ENCODE measurements at regions not wholly inside any gene's neighbourhood (a gene's known extent, or its start where the extent isn't known, plus 50 kb on each side); places are given as distances from the start of the nearest gene placed in this dataset.

GRCh38 chr7:19362099-19362498 is 216.9 kb upstream of the FERD3L start:
- Histone ChIP-seq H4K5ac (ENCODE audit: insufficient read length, low read depth, low read length) (no peak overlapping the region), H2BK120ac (replicated peaks; ENCODE audit: low read depth, low read length) (no peak overlapping the region), H3K36me3 (ENCODE audit: control insufficient read depth in 2 of 4, insufficient read depth in 4 of 4, low read length in 3 of 4) (no peaks in the 10 kb centered on the region), H3K4me2 (ENCODE audit: insufficient read depth in 1 of 2, low read depth in 2 of 2, low read length in 2 of 2) (no peak overlapping the region), H3K23ac (ENCODE audit: insufficient read length) (no peak overlapping the region), H2BK12ac (ENCODE audit: low read depth, low read length) (no peak overlapping the region), H3K9me3 (ENCODE audit: insufficient read depth in 2 of 2, low read depth in 1 of 2, low read length in 1 of 2) (no peaks in the 10 kb centered on the region), H3K4ac (replicated peaks; ENCODE audit: insufficient read length, low read depth, low read length) (no peak overlapping the region), H2BK20ac (ENCODE audit: low read length) (no peak overlapping the region), H3K23me2 (ENCODE audit: low read depth, low read length) (no peaks in the 10 kb centered on the region), H3K56ac (replicated peaks; ENCODE audit: insufficient read length, low read depth, low read length) (no peak overlapping the region), H4K20me1 (replicated peaks in 1 of 2; ENCODE audit: control insufficient read depth in 1 of 2, insufficient read depth in 2 of 2, low read length in 2 of 2) (no peaks in the 10 kb centered on the region), H2BK15ac (ENCODE audit: low read length) (no peak overlapping the region), H2AFZ (ENCODE audit: low read length) (no peak overlapping the region), H3K27me3 (replicated peaks in 1 of 4; ENCODE audit: control insufficient read depth in 3 of 4, extremely low read depth in 1 of 4, insufficient read depth in 3 of 4, low read length in 3 of 4) (no peaks in the 10 kb centered on the region), H3K4me1 (replicated peaks in 1 of 4; ENCODE audit: control insufficient read depth in 3 of 4, insufficient read depth in 4 of 4, low read length in 3 of 4) (peaks cover 0 to 5% (median 0%) of the 10 kb centered on the region in 4 experiments; a peak in 1 of 7 replicates), H3K4me3 (ENCODE audit: extremely low read depth in 1 of 4, insufficient read depth in 2 of 4, low read depth in 3 of 4, low read length in 4 of 4) (no peak overlapping the region), H3K18ac (ENCODE audit: extremely low read depth, low read length) (no peak overlapping the region), H2BK5ac (ENCODE audit: low read depth, low read length) (no peak overlapping the region), H2AK5ac (ENCODE audit: low read depth, low read length) (no peak overlapping the region), H3K9ac (replicated peaks in 1 of 4; ENCODE audit: extremely low read depth in 1 of 4, low read depth in 3 of 4, low read length in 3 of 4) (no peak overlapping the region), H3K14ac (ENCODE audit: insufficient read length) (no peak overlapping the region), H4K91ac (replicated peaks; ENCODE audit: insufficient read length, low read length) (no peak overlapping the region), H3K79me1 (ENCODE audit: low read depth, low read length) (no peaks in the 10 kb centered on the region), H3K27ac (ENCODE audit: low read depth, low read length) (no peak overlapping the region), H3K79me2 (ENCODE audit: control insufficient read depth in 1 of 2, insufficient read depth in 2 of 2, low read length in 2 of 2) (no peaks in the 10 kb centered on the region), H4K8ac (ENCODE audit: extremely low read depth, insufficient read depth, low read length) (no peak overlapping the region)
- CTCF ChIA-PET (ENCODE audit: partially characterized antibody), result no interaction called here
- DNase-seq (ENCODE audit: low read depth in 1 of 2, low spot score in 2 of 2) (no peak), FAIRE-seq (no peak)
- POLR2A ChIA-PET (ENCODE audit: partially characterized antibody), result no interaction called here
- 94% methylated on average over 2 of the region's 2 CpGs; no CpG with 5 or more reads in 1 of the 2 experiments for WGBS, 2 experiments (ENCODE audit: extremely low coverage in 1 of 2, insufficient coverage in 1 of 2, insufficient read length in 1 of 2, insufficient replicate concordance in 2 of 2, low coverage in 1 of 2, low lambda C conversion rate in 2 of 2, missing lambda C conversion rate in 1 of 2)
- TF ChIP-seq ATF2 (IDR thresholded peaks at IDR 0.05; ENCODE audit: low read length), result no peak
- no peak for TF ChIP-seq FOSL1 (IDR thresholded peaks at IDR 0.05; ENCODE audit: insufficient read depth, low read depth, low read length)
- TF ChIP-seq EZH2 (IDR thresholded peaks at IDR 0.05; ENCODE audit: low read depth, low read length, severe bottlenecking), result no peak
- TF ChIP-seq ATF3 (IDR thresholded peaks at IDR 0.05; ENCODE audit: insufficient read depth, low read depth, low read length), result no peak
- no peak for TF ChIP-seq CBX5 (IDR thresholded peaks at IDR 0.05; ENCODE audit: low read depth, low read length)
- TF ChIP-seq RFX5 (IDR thresholded peaks at IDR 0.05; ENCODE audit: borderline replicate concordance, low read depth, low read length), result no peak
- no peak for TF ChIP-seq SRF (IDR thresholded peaks at IDR 0.05; ENCODE audit: low read depth, low read length)
- no peak for TF ChIP-seq KDM4A (IDR thresholded peaks at IDR 0.05; ENCODE audit: low read depth, low read length, severe bottlenecking)
- no peak for TF ChIP-seq CEBPB (IDR thresholded peaks at IDR 0.05; ENCODE audit: low read depth, low read length)
- TF ChIP-seq CREB1 (IDR thresholded peaks at IDR 0.05), result no peak

All from H1 (cell line).